H1 (cell line): ENCODE measurements at regions not wholly inside any gene's neighbourhood (a gene's known extent, or its start where the extent isn't known, plus 50 kb on each side); places are given as distances from the start of the nearest gene placed in this dataset.

Source experiments
- CTCF ChIA-PET: fragments of 300-600 bp; sonication (Branson Sonifier 250); formaldehyde crosslinking; loops from one replicate; lab custom pipeline; 2021; ENCODE audit not compliant: partially characterized antibody; lab: Charles Lee
- POLR2A ChIA-PET: fragments of 300-600 bp; sonication (Branson Sonifier 250); formaldehyde crosslinking; loops from one replicate; lab custom pipeline; 2021; ENCODE audit warnings: inconsistent platforms; ENCODE audit not compliant: partially characterized antibody; lab: Charles Lee
- DNase-seq, 2 experiments: peaks; one replicate each; pipeline versions ENCODE4 v3.0.0 to v3.0.0-alpha.2; 2010 to 2022; ENCODE audit warnings: low spot score in 2 of 2, low read depth in 1 of 2, mixed read lengths in 1 of 2
- FAIRE-seq: peaks from 2 replicates; lab custom pipeline; 2011; peaks lifted over from hg19 to GRCh38; lab: Jason Lieb, UNC
- H2AFZ ChIP-seq: 2 replicates; pipeline ENCODE4 v1.8.1; 2012; ENCODE audit warnings: low read length, inconsistent platforms
- H2AK5ac ChIP-seq: 2 replicates; pipeline ENCODE4 v1.6.1; 2013; ENCODE audit warnings: low read depth, low read length
- H2BK120ac ChIP-seq: replicated peaks from 2 replicates; pipeline ENCODE3; 2013; ENCODE audit warnings: low read depth, low read length, inconsistent platforms
- H2BK12ac ChIP-seq: 2 replicates; pipeline ENCODE4 v1.6.1; 2013; ENCODE audit warnings: low read depth, low read length
- H2BK15ac ChIP-seq: 2 replicates; pipeline ENCODE4 v1.6.1; 2013; ENCODE audit warnings: low read length
- H2BK20ac ChIP-seq: 2 replicates; pipeline ENCODE4 v1.6.1; 2013; ENCODE audit warnings: low read length
- H2BK5ac ChIP-seq: 2 replicates; pipeline ENCODE4 v1.6.1; 2013; ENCODE audit warnings: low read depth, low read length
- H3K14ac ChIP-seq: 2 replicates; pipeline ENCODE4 v1.6.1; 2013; ENCODE audit warnings: inconsistent platforms; ENCODE audit not compliant: insufficient read length
- H3K18ac ChIP-seq: 2 replicates; pipeline ENCODE4 v1.6.1; 2013; ENCODE audit warnings: low read length; ENCODE audit errors: extremely low read depth
- H3K23ac ChIP-seq: 2 replicates; pipeline ENCODE4 v1.6.1; 2013; ENCODE audit warnings: inconsistent platforms; ENCODE audit not compliant: insufficient read length
- H3K23me2 ChIP-seq: 2 replicates; pipeline ENCODE4 v1.6.1; 2013; ENCODE audit warnings: low read depth, low read length
- H3K27ac ChIP-seq: 2 replicates; pipeline ENCODE4 v1.6.1; 2011; ENCODE audit warnings: low read depth, low read length, inconsistent platforms
- H3K27me3 ChIP-seq, 4 experiments: replicated peaks in 1 of 4; 1 replicate in 1 of 4; 2 replicates in 3 of 4; pipeline versions ENCODE4 v1.6.1 to v1.8.1; 2011 to 2013; ENCODE audit warnings: low read length in 3 of 4, mild to moderate bottlenecking in 3 of 4, inconsistent platforms in 2 of 4, mixed read lengths in 2 of 4, moderate library complexity in 1 of 4; ENCODE audit not compliant: control insufficient read depth in 3 of 4, insufficient read depth in 3 of 4; ENCODE audit errors: extremely low read depth in 1 of 4
- H3K36me3 ChIP-seq, 4 experiments: 2 replicates each; pipeline versions ENCODE4 v1.6.1 to v1.8.1; 2011 to 2013; ENCODE audit warnings: mild to moderate bottlenecking in 4 of 4, low read length in 3 of 4, moderate library complexity in 2 of 4, control low read depth in 1 of 4, inconsistent platforms in 1 of 4; ENCODE audit not compliant: insufficient read depth in 4 of 4, control insufficient read depth in 2 of 4
- H3K4ac ChIP-seq: replicated peaks from 2 replicates; pipeline ENCODE3; 2013; ENCODE audit warnings: low read length, low read depth, mixed read lengths, inconsistent platforms; ENCODE audit not compliant: insufficient read length
- H3K4me1 ChIP-seq, 4 experiments: replicated peaks in 1 of 4; 1 replicate in 1 of 4; 2 replicates in 3 of 4; pipeline versions ENCODE4 v1.6.1 to v1.8.1; 2011 to 2013; ENCODE audit warnings: low read length in 3 of 4, inconsistent platforms in 2 of 4, mixed read lengths in 1 of 4; ENCODE audit not compliant: insufficient read depth in 4 of 4, control insufficient read depth in 3 of 4
- H3K4me2 ChIP-seq, 2 experiments: 2 replicates each; pipeline versions ENCODE4 v1.6.1 to v1.8.1; 2011 to 2013; ENCODE audit warnings: low read depth in 2 of 2, low read length in 2 of 2, control low read depth in 1 of 2, inconsistent platforms in 1 of 2, mild to moderate bottlenecking in 1 of 2; ENCODE audit not compliant: insufficient read depth in 1 of 2
- H3K4me3 ChIP-seq, 4 experiments: fragments of 200-600, 300-600 bp in 1 of 4; sonication (generic), shearing (Covaris generic), sonication (Bioruptor Twin) in 1 of 4; 2 replicates each; pipeline versions ENCODE4 v1.5.1 to v1.8.1; 2011 to 2016; ENCODE audit warnings: low read length in 4 of 4, low read depth in 3 of 4, control low read depth in 2 of 4, inconsistent platforms in 2 of 4, mild to moderate bottlenecking in 2 of 4, mixed read lengths in 1 of 4, moderate library complexity in 1 of 4; ENCODE audit not compliant: insufficient read depth in 2 of 4; ENCODE audit errors: extremely low read depth in 1 of 4
- H3K56ac ChIP-seq: replicated peaks from 2 replicates; pipeline ENCODE3; 2013; ENCODE audit warnings: low read depth, mild to moderate bottlenecking, mixed read lengths, low read length, inconsistent platforms; ENCODE audit not compliant: insufficient read length
- H3K79me1 ChIP-seq: 2 replicates; pipeline ENCODE4 v1.6.1; 2013; ENCODE audit warnings: low read depth, low read length, control low read depth
- H3K79me2 ChIP-seq, 2 experiments: 2 replicates each; pipeline versions ENCODE4 v1.6.1 to v1.8.1; 2012 to 2013; ENCODE audit warnings: low read length in 2 of 2, mild to moderate bottlenecking in 2 of 2, inconsistent platforms in 1 of 2; ENCODE audit not compliant: insufficient read depth in 2 of 2, control insufficient read depth in 1 of 2
- H3K9ac ChIP-seq, 4 experiments: replicated peaks in 1 of 4; 1 replicate in 1 of 4; 2 replicates in 3 of 4; pipeline versions ENCODE4 v1.6.1 to v1.8.1; 2011 to 2013; ENCODE audit warnings: low read depth in 3 of 4, low read length in 3 of 4, control low read depth in 2 of 4, mild to moderate bottlenecking in 2 of 4, moderate library complexity in 2 of 4, inconsistent platforms in 1 of 4; ENCODE audit errors: extremely low read depth in 1 of 4
- H3K9me3 ChIP-seq, 2 experiments: 2 replicates each; pipeline versions ENCODE4 v1.6.1 to v1.8.1; 2012 to 2013; ENCODE audit warnings: mild to moderate bottlenecking in 2 of 2, moderate library complexity in 2 of 2, control low read depth in 1 of 2, inconsistent platforms in 1 of 2, low read depth in 1 of 2, low read length in 1 of 2, mixed read lengths in 1 of 2; ENCODE audit not compliant: insufficient read depth in 2 of 2
- H4K20me1 ChIP-seq, 2 experiments: replicated peaks in 1 of 2; 2 replicates each; pipeline versions ENCODE3 to v1.8.1; 2011 to 2013; ENCODE audit warnings: inconsistent platforms in 2 of 2, low read length in 2 of 2, mild to moderate bottlenecking in 1 of 2; ENCODE audit not compliant: insufficient read depth in 2 of 2, control insufficient read depth in 1 of 2
- H4K5ac ChIP-seq: 2 replicates; pipeline ENCODE4 v1.6.1; 2013; ENCODE audit warnings: low read length, low read depth, mixed read lengths, inconsistent platforms; ENCODE audit not compliant: insufficient read length
- H4K8ac ChIP-seq: 2 replicates; pipeline ENCODE4 v1.8.0; 2013; ENCODE audit warnings: mild to moderate bottlenecking, moderate library complexity, low read length, inconsistent platforms; ENCODE audit not compliant: insufficient read depth; ENCODE audit errors: extremely low read depth
- H4K91ac ChIP-seq: replicated peaks from 2 replicates; pipeline ENCODE3; 2013; ENCODE audit warnings: low read length, mixed read lengths, inconsistent platforms; ENCODE audit not compliant: insufficient read length
- BACH1 ChIP-seq: IDR thresholded peaks from 2 replicates; pipeline ENCODE4 v1.6.1; 2012; ENCODE audit warnings: low read length, improper control_type of control experiment
- CHD1 ChIP-seq: IDR thresholded peaks from 2 replicates; pipeline ENCODE4 v1.6.1; 2012; ENCODE audit warnings: low read depth, low read length, improper control_type of control experiment
- CHD2 ChIP-seq: IDR thresholded peaks from 2 replicates; pipeline ENCODE4 v1.6.1; 2012; ENCODE audit warnings: low read length, improper control_type of control experiment
- CTBP2 ChIP-seq: IDR thresholded peaks from 2 replicates; pipeline ENCODE4 v1.7.0; 2011; ENCODE audit warnings: borderline replicate concordance, mild to moderate bottlenecking, moderate library complexity, mixed read lengths, low read length; ENCODE audit not compliant: insufficient read depth, insufficient read length
- EP300 ChIP-seq, 2 experiments: IDR thresholded peaks; 1 replicate in 1 of 2; 2 replicates in 1 of 2; pipeline ENCODE4 v1.6.1; 2011 to 2012; ENCODE audit warnings: low read depth in 2 of 2, low read length in 2 of 2, mild to moderate bottlenecking in 2 of 2, borderline replicate concordance in 1 of 2, inconsistent platforms in 1 of 2, moderate library complexity in 1 of 2
- HDAC6 ChIP-seq: IDR thresholded peaks from one replicate; pipeline ENCODE4 v1.7.1; 2012; ENCODE audit warnings: low read depth, mild to moderate bottlenecking, inconsistent platforms, low read length, moderate library complexity
- KDM4A ChIP-seq: IDR thresholded peaks from one replicate; pipeline ENCODE4 v1.7.1; 2012; ENCODE audit warnings: low read depth, mild to moderate bottlenecking, moderate library complexity, low read length, inconsistent platforms; ENCODE audit not compliant: severe bottlenecking
- KDM5A ChIP-seq: fragments of 200-600 bp; IDR thresholded peaks from 2 replicates; pipeline ENCODE4 v1.7.1; 2012; ENCODE audit warnings: mild to moderate bottlenecking, low read length, inconsistent platforms, mixed read lengths
- NANOG ChIP-seq: IDR thresholded peaks from 2 replicates; pipeline ENCODE4 v1.6.1; 2011; ENCODE audit warnings: low read length, low read depth, mild to moderate bottlenecking, inconsistent platforms; ENCODE audit not compliant: insufficient read depth, poor library complexity, severe bottlenecking
- PHF8 ChIP-seq: fragments of 200-600 bp; sonication (generic); conservative IDR thresholded peaks from 2 replicates; pipeline ENCODE4 v1.7.1; 2012; ENCODE audit warnings: low read depth, mild to moderate bottlenecking, inconsistent platforms, low read length, moderate library complexity
- SAP30 ChIP-seq: fragments of 300-600 bp; sonication (generic); IDR thresholded peaks from 2 replicates; pipeline ENCODE4 v1.7.1; 2012; ENCODE audit warnings: low read length, moderate library complexity, mild to moderate bottlenecking, inconsistent platforms; ENCODE audit not compliant: insufficient read depth, insufficient replicate concordance
- SP2 ChIP-seq: IDR thresholded peaks from 2 replicates; pipeline ENCODE4 v1.6.1; 2012; ENCODE audit warnings: mild to moderate bottlenecking, low read length, inconsistent platforms
- WGBS, 2 experiments: shearing (Covaris generic) in 1 of 2; methylation state at CpG; one replicate each; pipeline versions ENCODE4 v1.1.6 to v1.1.7; 2013 to 2015; ENCODE audit warnings: low lambda C conversion rate in 2 of 2, mixed read lengths in 2 of 2, inconsistent platforms in 1 of 2, low coverage in 1 of 2, missing lambda C conversion rate in 1 of 2; ENCODE audit not compliant: insufficient replicate concordance in 2 of 2, insufficient coverage in 1 of 2, insufficient read length in 1 of 2; ENCODE audit errors: extremely low coverage in 1 of 2, missing lambda C conversion rate in 1 of 2; 5-methylcytosine and 5-hydroxymethylcytosine counted together
- TF ChIP-seq, protein P1 (sequence below): IDR thresholded peaks from 2 replicates; pipeline ENCODE4 v1.6.1; 2011; ENCODE audit warnings: low read length, improper control_type of control experiment

DNA sequence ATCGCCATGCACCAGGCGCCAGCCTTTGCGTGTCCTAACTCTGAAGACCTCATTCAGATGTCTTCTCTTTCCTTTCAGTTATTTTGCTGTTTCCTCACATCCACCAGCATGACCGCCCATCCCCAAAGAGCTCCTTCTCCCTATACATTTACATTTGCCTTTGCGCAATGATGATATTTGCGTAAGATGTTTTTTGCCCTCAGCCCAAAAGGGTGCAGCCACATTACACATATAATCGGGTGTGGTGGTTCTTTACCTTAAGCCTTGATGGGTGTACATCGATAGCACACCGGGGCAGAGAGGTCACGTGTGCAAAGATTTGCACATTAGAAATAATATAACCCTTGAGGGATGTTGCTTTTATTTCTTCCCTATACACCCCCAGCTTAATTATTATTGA, 192.8 kb downstream of the HUNK start:
- no peaks in the 10 kb centered on the region for H3K9me3 ChIP-seq
- CTCF ChIA-PET = interaction anchor here (0.7 to 1.7 kb wide), 5 partner anchors 9 to 200 kb away, joined by 4 read pairs; no protein-coding TSS in a partner anchor
- no peaks in the 10 kb centered on the region for H3K4me1 ChIP-seq
- H3K56ac ChIP-seq = no peak overlapping the region
- POLR2A ChIA-PET = no interaction called here
- no peak overlapping the region for H2BK15ac ChIP-seq
- H2BK5ac ChIP-seq = no peak overlapping the region
- H3K4me2 ChIP-seq = no peak overlapping the region
- no peak overlapping the region for H4K5ac ChIP-seq
- H3K79me2 ChIP-seq = no peaks in the 10 kb centered on the region
- H3K4me3 ChIP-seq = no peak overlapping the region
- H4K20me1 ChIP-seq = no peaks in the 10 kb centered on the region
- H3K79me1 ChIP-seq = no peaks in the 10 kb centered on the region
- H3K23ac ChIP-seq = no peak overlapping the region
- no peaks in the 10 kb centered on the region for H3K27me3 ChIP-seq
- no peak overlapping the region for H3K4ac ChIP-seq
- no peak overlapping the region for H4K91ac ChIP-seq
- H2AFZ ChIP-seq = no peak overlapping the region
- H3K18ac ChIP-seq = no peak overlapping the region
- no peak overlapping the region for H2BK12ac ChIP-seq
- no peak overlapping the region for H4K8ac ChIP-seq
- no peak overlapping the region for H2AK5ac ChIP-seq
- H3K9ac ChIP-seq = no peak overlapping the region
- FAIRE-seq (no peak), DNase-seq (no peak)
- 83% methylated on average over 10 of the region's 10 CpGs; no CpG with 5 or more reads in 1 of the 2 experiments for WGBS, 2 experiments
- H3K36me3 ChIP-seq = no peaks in the 10 kb centered on the region
- H3K27ac ChIP-seq = no peak overlapping the region
- no peak overlapping the region for H2BK120ac ChIP-seq
- no peak overlapping the region for H3K14ac ChIP-seq
- no peak overlapping the region for H2BK20ac ChIP-seq
- H3K23me2 ChIP-seq = no peaks in the 10 kb centered on the region
- no peak for TF ChIP-seq KDM4A
- TF ChIP-seq, protein P1, sequence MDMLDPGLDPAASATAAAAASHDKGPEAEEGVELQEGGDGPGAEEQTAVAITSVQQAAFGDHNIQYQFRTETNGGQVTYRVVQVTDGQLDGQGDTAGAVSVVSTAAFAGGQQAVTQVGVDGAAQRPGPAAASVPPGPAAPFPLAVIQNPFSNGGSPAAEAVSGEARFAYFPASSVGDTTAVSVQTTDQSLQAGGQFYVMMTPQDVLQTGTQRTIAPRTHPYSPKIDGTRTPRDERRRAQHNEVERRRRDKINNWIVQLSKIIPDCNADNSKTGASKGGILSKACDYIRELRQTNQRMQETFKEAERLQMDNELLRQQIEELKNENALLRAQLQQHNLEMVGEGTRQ = no peak
- no peak for TF ChIP-seq CHD2
- no peak for TF ChIP-seq BACH1
- no peak for TF ChIP-seq NANOG
- no peak for TF ChIP-seq EP300 (IDR thresholded peaks at IDR 0.05; ENCODE audit: borderline replicate concordance in 1 of 2, low read depth in 2 of 2, low read length in 2 of 2)
- TF ChIP-seq CHD1 = no peak
- TF ChIP-seq SP2 = no peak
- TF ChIP-seq KDM5A = no peak
- TF ChIP-seq SAP30 = no peak
- no peak for TF ChIP-seq HDAC6
- TF ChIP-seq PHF8 = no peak
- no peak for TF ChIP-seq CTBP2
